ENCODE measurements at regions not wholly inside any gene's neighbourhood (a gene's known extent, or its start where the extent isn't known, plus 50 kb on each side); places are given as distances from the start of the nearest gene placed in this dataset.
A peak's percentile ranks its signal among the peaks of the same experiment; 100 is the strongest.
"Not testable (repeated sequence)": the region's sequence is repeated elsewhere in the genome, so short reads cannot be mapped to it uniquely, and the experiment has no call there.

GRCh38 chr2:8324164-8324856 lies 357.5 kb upstream of the ID2 start:
- H3K4me1 Mint-ChIP-seq: peaks cover 0 to 12% (median 0%) of the 10 kb centered on the region in 3 donors
- no peak overlapping the region for H3K27ac Mint-ChIP-seq
- H3K9me3 Mint-ChIP-seq: peaks cover 0 to 3% (median 0%) of the 10 kb centered on the region in 7 donors
- DNase-seq (no peak), ATAC-seq (ENCODE audit: low read depth in 2 of 2) (no peak)
- H3K27me3 Mint-ChIP-seq: peaks cover 62 to 77% (median 62%) of the 10 kb centered on the region in 3 donors
- H3K4me3 Mint-ChIP-seq: no peak overlapping the region
- H3K36me3 Mint-ChIP-seq: no peaks in the 10 kb centered on the region

- Mint-ChIP-seq H3K9me3 (no peaks in the 10 kb centered on the region), H3K4me3 (no peak overlapping the region), H3K27ac (no peak overlapping the region), H3K4me1 (peaks cover 0 to 12% (median 0%) of the 10 kb centered on the region in 3 donors), H3K36me3 (no peaks in the 10 kb centered on the region), H3K27me3 (peaks cover 56 to 77% (median 62%) of the 10 kb centered on the region in 3 donors)
- DNase-seq (no peak), ATAC-seq (ENCODE audit: low read depth in 2 of 2) (no peak)
These were observed 357.0 kb upstream of the ID2 start for GRCh38 chr2:8324901-8325300.

GRCh38 chr2:8327371-8328100 lies 354.3 kb upstream of the ID2 start:
- H3K4me3 Mint-ChIP-seq: no peak overlapping the region
- H3K27ac Mint-ChIP-seq: peak overlapping the region in 1 of 6 donors; percentile 29
- H3K27me3 Mint-ChIP-seq: peaks cover 57 to 78% (median 62%) of the 10 kb centered on the region in 3 donors
- H3K4me1 Mint-ChIP-seq: peaks cover 0 to 12% (median 0%) of the 10 kb centered on the region in 3 donors
- DNase-seq (no peak), ATAC-seq (ENCODE audit: low read depth in 2 of 2) (no peak)
- no peaks in the 10 kb centered on the region for H3K9me3 Mint-ChIP-seq
- H3K36me3 Mint-ChIP-seq: no peaks in the 10 kb centered on the region

- H3K27ac Mint-ChIP-seq: no peak overlapping the region
- H3K27me3 Mint-ChIP-seq: peaks cover 51 to 76% (median 57%) of the 10 kb centered on the region in 3 donors
- H3K4me3 Mint-ChIP-seq: no peak overlapping the region
- no peaks in the 10 kb centered on the region for H3K36me3 Mint-ChIP-seq
- ATAC-seq (ENCODE audit: low read depth in 2 of 2) (peak in 1 of 2 donors; percentile 75), DNase-seq (no peak)
- no peaks in the 10 kb centered on the region for H3K9me3 Mint-ChIP-seq
- H3K4me1 Mint-ChIP-seq: peaks cover 0 to 12% (median 0%) of the 10 kb centered on the region in 3 donors
These were observed 353.6 kb upstream of the ID2 start for GRCh38 chr2:8328217-8328616.

GRCh38 chr2:8329660-8330622 lies 351.9 kb upstream of the ID2 start:
- Mint-ChIP-seq H3K36me3 (no peaks in the 10 kb centered on the region), H3K9me3 (peaks cover 0 to 4% (median 0%) of the 10 kb centered on the region in 7 donors), H3K27me3 (peaks cover 42 to 71% (median 52%) of the 10 kb centered on the region in 3 donors), H3K4me3 (no peak overlapping the region), H3K4me1 (peaks cover 0 to 12% (median 0%) of the 10 kb centered on the region in 3 donors), H3K27ac (no peak overlapping the region)
- no peak for DNase-seq
- ATAC-seq (ENCODE audit: low read depth in 2 of 2): no peak

- Mint-ChIP-seq H3K27ac (no peak overlapping the region), H3K4me1 (peaks cover 0 to 12% (median 0%) of the 10 kb centered on the region in 3 donors), H3K4me3 (no peak overlapping the region)
These were observed 350.8 kb upstream of the ID2 start for GRCh38 chr2:8331068-8331467.

GRCh38 chr2:8332646-8333045 lies 349.2 kb upstream of the ID2 start:
- peaks cover 0 to 4% (median 0%) of the 10 kb centered on the region in 7 donors for H3K9me3 Mint-ChIP-seq

More at GRCh38 chr2:8331068-8331467, 350.8 kb upstream of the ID2 start:
- peaks cover 0 to 4% (median 0%) of the 10 kb centered on the region in 7 donors for H3K9me3 Mint-ChIP-seq
- ATAC-seq (ENCODE audit: low read depth in 2 of 2): no peak
- H3K36me3 Mint-ChIP-seq: no peaks in the 10 kb centered on the region
- H3K27me3 Mint-ChIP-seq: peaks cover 42 to 69% (median 51%) of the 10 kb centered on the region in 3 donors
- no peak for DNase-seq

GRCh38 chr2:8333177-8333831 lies 348.6 kb upstream of the ID2 start:
- H3K27me3 Mint-ChIP-seq: peaks cover 30 to 61% (median 43%) of the 10 kb centered on the region in 3 donors
- H3K36me3 Mint-ChIP-seq: no peaks in the 10 kb centered on the region
- H3K4me1 Mint-ChIP-seq: peaks cover 0 to 6% (median 0%) of the 10 kb centered on the region in 3 donors
- H3K27ac Mint-ChIP-seq: peak overlapping the region in 1 of 6 donors; percentile 13
- no peak for DNase-seq
- no peak for ATAC-seq (ENCODE audit: low read depth in 2 of 2)
- H3K9me3 Mint-ChIP-seq: peaks cover 0 to 4% (median 0%) of the 10 kb centered on the region in 7 donors
- no peak overlapping the region for H3K4me3 Mint-ChIP-seq

More at GRCh38 chr2:8332646-8333045, 349.2 kb upstream of the ID2 start:
- peaks cover 30 to 64% (median 42%) of the 10 kb centered on the region in 3 donors for H3K27me3 Mint-ChIP-seq
- no peak overlapping the region for H3K4me3 Mint-ChIP-seq
- peaks cover 0 to 9% (median 0%) of the 10 kb centered on the region in 3 donors for H3K4me1 Mint-ChIP-seq
- peak overlapping the region in 1 of 6 donors; percentile 28 for H3K27ac Mint-ChIP-seq
- no peak for DNase-seq
- ATAC-seq (ENCODE audit: low read depth in 2 of 2): no peak
- no peaks in the 10 kb centered on the region for H3K36me3 Mint-ChIP-seq

GRCh38 chr2:8333832-8334187 lies 348.0 kb upstream of the ID2 start:
- DNase-seq; H3K4me3 Mint-ChIP-seq; ATAC-seq (ENCODE audit: low read depth in 2 of 2); H3K27ac Mint-ChIP-seq; H3K9me3 Mint-ChIP-seq; H3K36me3 Mint-ChIP-seq; H3K4me1 Mint-ChIP-seq: not testable (repeated sequence)
- H3K27me3 Mint-ChIP-seq: peaks cover 30 to 56% (median 43%) of the 10 kb centered on the region in 3 donors

GRCh38 chr2:8334866-8335325 lies 347.0 kb upstream of the ID2 start:
- Mint-ChIP-seq H3K27ac (no peak overlapping the region), H3K4me1 (no peaks in the 10 kb centered on the region), H3K9me3 (peaks cover 0 to 4% (median 0%) of the 10 kb centered on the region in 7 donors), H3K36me3 (no peaks in the 10 kb centered on the region), H3K4me3 (no peak overlapping the region), H3K27me3 (peaks cover 30 to 46% (median 38%) of the 10 kb centered on the region in 3 donors)
- DNase-seq: no peak
- ATAC-seq (ENCODE audit: low read depth in 2 of 2): peak in 1 of 2 donors; percentile 36

- H3K27ac Mint-ChIP-seq: no peak overlapping the region
- H3K27me3 Mint-ChIP-seq: peaks cover 30 to 40% (median 38%) of the 10 kb centered on the region in 3 donors
- no peak overlapping the region for H3K4me3 Mint-ChIP-seq
- peaks cover 0 to 4% (median 2%) of the 10 kb centered on the region in 7 donors for H3K9me3 Mint-ChIP-seq
- ATAC-seq (ENCODE audit: low read depth in 2 of 2): no peak
- H3K36me3 Mint-ChIP-seq: no peaks in the 10 kb centered on the region
- no peaks in the 10 kb centered on the region for H3K4me1 Mint-ChIP-seq
- no peak for DNase-seq
These were observed 346.1 kb upstream of the ID2 start for GRCh38 chr2:8335801-8336200.

- H3K4me1 Mint-ChIP-seq: no peaks in the 10 kb centered on the region
- H3K9me3 Mint-ChIP-seq: peaks cover 0 to 8% (median 4%) of the 10 kb centered on the region in 7 donors
- DNase-seq (no peak), ATAC-seq (ENCODE audit: low read depth in 2 of 2) (no peak)
- no peak overlapping the region for H3K27ac Mint-ChIP-seq
- H3K36me3 Mint-ChIP-seq: no peaks in the 10 kb centered on the region
- H3K4me3 Mint-ChIP-seq: no peak overlapping the region
- peaks cover 22 to 36% (median 29%) of the 10 kb centered on the region in 3 donors for H3K27me3 Mint-ChIP-seq
These were observed 344.5 kb upstream of the ID2 start for GRCh38 chr2:8337321-8337720.
